HG02884 (cell line): ENCODE measurements at regions not wholly inside any gene's neighbourhood (a gene's known extent, or its start where the extent isn't known, plus 50 kb on each side); places are given as distances from the start of the nearest gene placed in this dataset.
"Not testable (repeated sequence)": the region's sequence is repeated elsewhere in the genome, so short reads cannot be mapped to it uniquely, and the experiment has no call there.

Experiments used
- ATAC-seq: cut with Tn5 transposase; IDR thresholded peaks from one replicate; pipeline ENCODE4 v1.9.1; 2021; ENCODE audit warnings: mild to moderate bottlenecking, moderate library complexity; ENCODE audit not compliant: unreplicated experiment

DNA sequence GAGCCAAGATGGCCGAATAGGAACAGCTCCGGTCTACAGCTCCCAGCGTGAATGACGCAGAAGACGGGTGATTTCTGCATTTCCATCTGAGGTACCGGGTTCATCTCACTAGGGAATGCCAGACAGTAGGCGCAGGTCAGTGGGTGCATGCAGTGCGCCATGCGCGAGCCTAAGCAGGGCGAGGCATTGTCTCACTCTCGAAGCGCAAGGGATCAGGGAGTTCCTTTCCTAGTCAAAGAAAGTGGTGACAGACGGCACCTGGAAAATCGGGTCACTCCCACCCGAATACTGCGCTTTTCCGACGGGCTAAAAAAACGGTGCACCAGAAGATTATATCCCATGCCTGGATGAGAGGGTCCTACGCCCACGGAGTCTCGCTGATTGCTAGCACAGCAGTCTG lies 600.1 kb downstream of the PRR16 start:
- not testable (repeated sequence) for ATAC-seq

DNA sequence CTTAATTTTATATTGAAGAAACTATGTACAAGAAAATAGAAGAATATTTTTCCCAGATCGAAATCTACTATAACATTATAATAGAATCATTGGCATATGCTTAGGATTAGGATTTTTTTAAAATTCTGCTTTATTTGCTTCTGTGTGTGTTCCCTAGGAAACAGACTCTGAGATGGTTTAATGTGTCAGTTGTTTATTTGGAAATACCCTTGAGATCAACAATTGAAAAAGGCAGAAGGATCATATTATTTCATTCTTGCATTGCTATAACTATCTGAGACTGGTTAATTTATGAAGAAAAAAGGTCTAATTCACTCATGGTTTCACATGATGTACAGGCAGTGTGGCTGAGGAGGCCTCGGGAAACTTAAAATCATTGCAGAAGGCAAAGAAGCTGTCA lies 622.6 kb downstream of the PRR16 start:
- no peak for ATAC-seq

DNA sequence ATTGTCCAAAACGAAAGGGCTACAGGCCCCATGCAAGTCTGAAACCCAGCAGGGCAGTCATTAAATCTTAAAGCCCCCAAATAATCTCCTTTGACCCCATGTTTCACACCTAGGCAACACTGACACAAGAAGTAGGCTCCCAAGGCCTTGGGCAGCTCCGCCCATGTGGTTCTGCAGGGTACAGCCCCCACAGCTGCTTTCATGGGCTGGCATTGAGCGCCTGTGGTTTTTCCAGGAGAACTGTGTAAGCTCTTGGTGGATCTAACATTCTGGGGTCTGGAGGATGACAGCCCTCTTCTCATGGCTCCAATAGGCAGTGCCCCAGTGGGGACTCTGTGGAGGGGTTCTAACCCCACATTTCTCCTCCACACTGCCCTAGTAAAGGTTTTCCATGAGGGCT lies 623.5 kb downstream of the PRR16 start:
- no peak for ATAC-seq

DNA sequence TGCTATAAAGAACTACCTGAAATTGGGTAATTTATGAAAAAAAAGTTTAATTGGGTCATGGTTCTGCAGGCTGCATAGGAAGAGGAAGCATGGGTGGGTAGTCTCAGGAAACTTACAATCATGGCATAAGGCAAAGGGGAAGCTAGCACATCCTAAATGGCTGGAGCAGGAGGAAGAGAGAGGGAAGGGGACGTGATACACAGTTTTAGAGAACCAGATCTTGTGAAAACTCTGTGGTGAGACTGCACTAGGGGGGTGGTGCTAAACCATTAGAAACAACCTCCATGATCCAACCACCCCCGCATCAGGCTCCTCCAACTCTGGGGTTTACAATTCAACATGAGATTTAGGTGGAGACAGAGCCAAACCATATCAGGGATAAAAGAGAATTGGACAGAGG lies 624.2 kb downstream of the PRR16 start:
- ATAC-seq = no peak

DNA sequence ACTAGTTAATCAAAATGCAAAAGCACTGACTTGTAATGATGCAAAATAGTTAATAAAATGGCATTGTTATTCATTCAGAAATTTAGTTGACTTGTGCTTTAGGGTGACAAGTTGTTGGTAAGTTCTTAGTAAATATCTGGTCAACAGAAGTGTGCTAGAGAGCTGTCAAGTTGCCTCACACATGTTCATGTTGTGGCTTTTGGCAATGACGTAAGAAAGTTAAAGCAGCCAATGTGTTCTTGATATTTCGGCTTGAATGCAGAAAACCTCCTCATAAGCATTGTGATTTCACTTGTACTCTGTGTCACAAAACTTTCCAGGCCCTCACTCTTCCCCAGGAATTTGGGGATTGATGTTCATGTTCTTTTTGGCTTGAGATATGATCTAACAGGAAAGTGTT lies 626.7 kb downstream of the PRR16 start:
- no peak for ATAC-seq

DNA sequence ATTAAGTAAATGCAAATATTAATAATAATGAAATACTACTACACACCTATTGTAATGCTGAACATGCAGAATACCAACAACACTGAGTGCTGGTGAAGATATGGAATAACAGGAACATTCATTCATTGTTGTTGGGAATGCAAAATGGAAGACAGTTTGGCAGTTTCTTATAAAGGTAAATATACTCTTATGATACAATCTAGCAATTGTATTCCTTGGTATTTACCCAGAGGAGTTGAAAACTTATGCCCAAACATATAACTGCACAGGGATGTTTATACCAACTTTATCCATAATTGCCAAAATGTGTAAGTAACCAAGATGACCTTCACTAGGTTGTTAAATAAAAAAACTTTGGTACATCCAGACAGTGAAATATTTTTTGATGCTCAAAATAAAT lies 636.8 kb downstream of the PRR16 start:
- no peak for ATAC-seq

DNA sequence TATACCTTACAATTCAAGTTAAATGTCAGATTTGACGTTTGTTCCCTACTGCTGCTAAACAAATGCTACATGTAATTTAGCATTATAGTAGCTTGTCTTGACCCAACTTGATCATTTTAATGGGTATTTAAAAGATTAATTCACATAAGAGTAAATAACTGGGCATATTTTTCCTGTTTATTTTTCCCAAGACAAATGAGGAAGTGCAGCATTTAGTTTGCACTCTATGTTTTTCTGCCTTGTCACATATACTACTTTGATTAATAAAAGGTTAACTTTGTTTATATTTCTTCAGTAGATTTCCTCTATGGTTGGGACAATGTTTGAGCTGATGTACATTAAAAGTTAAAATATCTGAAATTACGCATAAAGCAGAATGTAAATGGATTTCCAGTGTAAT lies 641.8 kb downstream of the PRR16 start:
- no peak for ATAC-seq

DNA sequence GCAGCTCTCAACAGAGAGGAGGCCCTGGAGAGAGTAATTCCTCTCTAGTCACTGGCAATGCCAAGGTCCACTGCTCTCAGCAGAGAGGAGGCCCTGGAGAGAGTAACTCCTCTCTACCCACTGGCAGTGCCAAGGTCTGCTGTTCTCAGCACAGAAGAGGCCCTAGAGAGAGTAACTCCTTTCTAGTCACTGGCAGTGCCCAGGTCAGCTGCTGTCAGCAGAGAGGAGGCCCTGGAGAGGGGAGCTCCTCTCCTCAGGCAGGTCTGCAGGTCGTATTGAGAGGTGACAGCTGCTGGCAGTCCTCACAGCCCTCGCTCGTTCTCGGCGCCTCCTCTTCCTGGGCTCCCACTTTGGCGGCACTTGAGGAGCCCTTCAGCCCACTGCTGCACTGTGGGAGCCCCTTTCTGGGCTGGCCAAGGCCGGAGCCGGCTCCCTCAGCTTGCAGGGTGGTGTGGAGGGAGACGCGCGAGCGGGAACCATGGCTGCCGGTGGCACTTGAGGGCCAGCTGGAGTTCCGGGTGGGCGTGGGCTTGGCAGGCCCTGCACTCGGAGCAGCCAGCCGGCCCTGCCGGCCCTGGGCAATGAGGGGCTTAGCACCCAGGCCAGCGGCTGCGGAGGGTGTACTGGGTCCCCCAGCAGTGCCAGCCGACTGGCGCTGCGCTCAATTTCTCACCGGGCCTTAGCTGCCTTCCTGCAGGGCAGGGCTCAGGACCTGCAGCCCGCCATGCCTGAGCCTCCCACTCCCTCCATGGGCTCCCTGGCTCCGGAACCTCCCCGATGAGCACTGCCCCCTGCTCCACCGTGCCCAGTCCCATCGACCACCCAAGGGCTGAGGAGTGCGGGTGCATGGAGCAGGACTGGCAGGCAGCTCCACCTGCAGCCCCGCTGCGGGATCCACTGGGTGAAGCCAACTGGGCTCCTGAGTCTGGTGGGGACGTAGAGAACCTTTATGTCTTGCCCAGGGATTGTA lies 642.9 kb downstream of the PRR16 start:
- not testable (repeated sequence) for ATAC-seq

DNA sequence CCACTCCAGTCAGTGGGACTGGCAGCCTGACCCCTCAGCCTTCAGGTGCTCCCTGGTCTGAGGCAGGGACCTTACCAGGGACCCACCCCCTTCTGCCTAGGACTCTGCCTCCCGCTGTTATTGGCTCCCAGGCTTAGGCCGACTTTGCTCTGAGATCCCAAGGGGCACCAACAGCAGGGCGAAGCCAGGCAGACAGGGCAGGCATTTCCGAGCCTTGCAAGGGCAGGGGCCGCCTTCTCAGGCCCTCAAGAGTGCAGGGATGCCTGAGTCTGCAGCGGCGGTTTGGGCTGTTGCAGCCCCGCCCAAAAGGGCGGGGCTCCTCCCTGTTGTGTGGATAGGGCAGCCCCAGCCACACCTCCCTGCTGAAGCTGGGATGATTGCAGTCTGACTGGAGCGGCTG lies 644.6 kb downstream of the PRR16 start:
- ATAC-seq = no peak

DNA sequence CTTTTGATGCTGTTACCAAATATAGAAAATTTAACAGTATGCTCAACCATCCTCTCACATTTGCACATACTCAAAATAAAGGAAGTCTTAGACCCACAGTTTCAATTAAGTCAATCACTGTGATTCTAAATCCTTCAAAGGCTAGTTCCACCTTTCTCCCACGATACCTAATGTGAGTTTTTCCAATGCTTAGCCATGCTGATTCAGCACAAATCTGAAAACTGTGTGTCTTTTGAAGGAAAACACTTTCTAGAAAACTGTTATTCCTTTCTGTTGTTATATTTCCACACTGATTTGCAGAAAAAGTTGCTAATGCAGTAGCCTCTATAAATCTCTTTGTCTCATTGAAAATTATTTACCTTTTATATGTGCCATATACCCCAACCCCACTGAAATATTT lies 645.7 kb downstream of the PRR16 start:
- no peak for ATAC-seq

DNA sequence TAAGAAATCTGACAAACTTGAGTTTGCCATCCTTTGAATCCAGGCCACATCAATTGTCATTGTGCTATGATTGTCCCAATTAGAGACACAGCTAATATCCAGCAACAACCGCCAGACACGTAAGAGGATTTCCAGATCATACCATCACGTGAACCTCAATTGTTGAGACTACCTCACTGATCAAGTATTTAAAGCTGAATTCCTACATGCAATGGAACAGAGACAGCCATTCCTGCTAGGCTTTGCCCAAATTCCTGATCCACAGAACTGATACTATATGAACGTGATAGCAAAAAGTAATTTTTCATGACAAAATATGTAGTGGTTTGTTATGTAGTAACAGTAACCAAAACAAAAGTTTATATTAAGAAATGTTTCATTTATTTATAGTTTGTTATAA lies 657.7 kb downstream of the PRR16 start:
- ATAC-seq = no peak

DNA sequence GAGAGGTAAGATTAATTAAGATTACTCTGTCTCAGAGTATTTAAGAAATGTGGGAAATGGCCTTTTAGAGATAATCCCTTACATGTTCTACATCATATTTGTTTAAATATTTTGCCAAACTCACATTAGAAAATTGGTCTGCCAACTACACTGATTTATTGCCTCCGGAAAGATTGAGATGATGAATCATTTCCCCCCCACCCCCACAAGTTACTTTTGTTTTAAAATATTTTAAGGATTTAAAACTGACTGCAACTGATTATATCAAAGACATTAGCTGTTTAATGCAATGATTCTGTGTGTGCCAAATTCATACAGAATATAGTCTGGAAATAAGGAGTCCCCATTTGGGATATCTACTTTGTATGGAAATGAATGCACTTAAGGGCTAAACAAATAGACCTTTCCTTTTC lies 674.4 kb downstream of the PRR16 start:
- ATAC-seq = no peak

DNA sequence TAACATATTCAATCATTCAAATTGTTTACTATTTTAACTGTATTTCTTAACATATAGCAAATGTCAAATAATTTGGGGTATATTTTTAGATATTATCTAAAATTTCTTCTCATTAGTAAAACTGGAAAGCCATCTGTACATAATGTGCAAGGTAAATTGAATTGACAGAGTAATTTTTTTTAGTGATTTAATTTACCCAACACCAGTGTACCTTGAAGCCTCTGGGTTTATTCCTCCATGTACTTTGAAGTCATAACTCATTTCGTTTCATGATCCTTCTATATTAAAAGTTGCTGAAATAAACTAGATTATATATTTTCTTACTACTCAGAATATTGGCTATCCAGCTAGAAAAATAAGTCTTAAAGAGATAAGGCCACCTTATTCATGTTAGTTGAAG lies 674.9 kb downstream of the PRR16 start:
- ATAC-seq = no peak

DNA sequence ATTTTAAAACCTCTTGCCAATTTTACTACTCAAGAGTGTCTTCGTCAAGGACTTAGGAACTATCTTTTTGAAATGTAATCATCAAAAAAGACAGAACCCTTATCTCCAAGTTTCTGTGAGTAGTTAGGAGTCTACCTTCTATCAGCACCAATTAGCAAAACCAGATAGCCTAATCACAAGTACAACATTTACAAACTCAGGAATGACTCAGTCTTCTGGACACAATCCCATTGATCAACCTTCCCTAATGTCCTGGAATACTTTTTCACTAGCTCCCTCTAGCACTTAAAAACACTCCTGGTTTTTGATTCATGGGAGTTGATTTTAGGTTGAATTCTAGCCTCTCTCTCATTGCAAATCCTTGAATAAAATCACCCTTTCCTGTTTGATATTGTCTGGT lies 680.7 kb downstream of the PRR16 start:
- no peak for ATAC-seq

DNA sequence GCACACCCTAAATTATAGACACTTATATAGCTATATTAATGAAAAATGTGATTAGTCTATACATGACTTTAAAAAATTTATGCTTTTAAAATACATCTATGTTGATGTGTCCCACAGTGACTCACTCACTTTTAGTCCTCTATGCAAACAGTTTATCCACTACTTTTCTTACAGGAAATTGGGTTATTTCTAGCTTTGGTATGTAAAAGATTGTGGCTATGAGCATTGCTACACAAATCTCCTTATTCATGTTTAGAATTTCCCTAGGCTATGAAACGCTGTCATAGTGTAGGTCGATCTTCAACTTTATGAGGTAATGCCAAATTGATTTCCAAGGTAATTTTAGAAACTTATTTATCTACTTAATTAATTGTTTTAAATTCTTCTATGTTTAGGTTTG lies 687.4 kb downstream of the PRR16 start:
- no peak for ATAC-seq

DNA sequence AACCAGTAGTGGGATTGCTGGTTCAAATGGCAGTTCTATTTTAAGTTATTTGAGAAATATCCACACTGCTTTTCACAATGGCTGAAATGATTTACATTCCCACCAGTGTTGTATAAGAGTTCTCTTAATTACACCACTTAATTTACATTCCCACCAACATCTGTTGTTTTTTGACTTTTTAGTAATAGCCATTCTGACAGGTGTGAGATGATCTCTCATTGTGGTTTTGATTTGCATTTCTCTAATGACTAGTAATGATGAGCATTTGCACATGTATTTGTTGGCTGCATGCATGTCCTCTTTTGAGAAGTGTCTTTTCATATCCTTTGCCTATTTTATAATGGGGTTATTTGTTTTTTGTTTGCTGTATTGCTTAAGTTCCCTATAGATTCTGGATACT lies 688.3 kb downstream of the PRR16 start:
- ATAC-seq = no peak

DNA sequence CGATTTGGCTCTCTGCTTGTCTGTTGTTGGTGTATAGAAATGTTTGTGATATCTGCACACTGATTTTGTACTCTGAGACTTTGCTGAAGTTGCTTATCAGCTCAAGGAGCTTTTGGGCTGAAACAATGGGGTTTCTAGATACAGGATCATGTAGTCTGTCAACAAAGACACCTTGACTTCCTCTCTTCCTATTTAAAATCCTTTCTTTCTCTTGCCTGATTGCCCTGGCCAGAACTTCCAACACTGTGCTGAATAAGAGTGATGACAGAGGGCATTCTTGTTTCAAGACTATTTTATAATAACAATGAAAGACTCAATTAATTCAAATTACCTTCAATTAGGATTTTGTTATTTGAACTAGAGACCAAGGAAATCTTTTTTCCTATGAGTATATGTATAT lies 692.5 kb downstream of the PRR16 start:
- ATAC-seq = no peak

DNA sequence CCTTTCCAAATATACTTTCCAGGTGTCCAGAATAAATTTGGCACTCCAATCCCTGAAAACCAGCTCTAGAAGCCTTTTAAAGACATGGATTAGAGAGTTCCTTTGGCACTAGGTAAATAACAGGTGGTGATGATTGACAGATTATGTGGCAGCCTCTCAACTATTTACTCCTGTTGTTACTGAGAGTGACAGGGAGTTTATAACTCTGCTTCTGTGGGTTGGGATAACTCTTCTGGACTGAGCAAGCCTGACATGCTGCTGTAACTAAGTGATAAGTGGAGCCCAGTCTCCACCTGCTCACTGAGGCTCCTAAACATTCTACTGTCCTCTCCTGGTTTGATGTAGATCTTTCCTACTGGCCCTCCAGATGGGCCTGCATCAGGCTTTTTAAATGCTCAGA lies 693.2 kb upstream of the FTMT start:
- ATAC-seq = no peak

DNA sequence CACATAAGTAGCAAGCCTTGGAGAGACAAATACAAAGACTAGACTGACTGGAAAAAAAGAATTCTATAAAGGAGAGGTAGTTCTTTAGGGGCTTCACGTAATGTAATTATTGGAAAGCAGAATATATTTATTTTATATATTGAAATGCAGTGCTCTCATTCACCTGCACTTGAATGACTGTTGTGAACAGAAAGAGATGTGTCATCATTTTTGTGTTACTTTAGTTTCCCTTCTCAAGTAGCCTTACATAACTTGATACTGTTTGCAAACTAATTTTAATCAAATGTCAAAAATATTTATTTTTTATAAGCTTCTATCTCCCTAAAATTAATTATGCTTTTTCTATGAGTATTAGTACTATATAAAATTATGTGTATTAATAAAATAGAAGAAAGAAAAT lies 691.1 kb upstream of the FTMT start:
- ATAC-seq = no peak

DNA sequence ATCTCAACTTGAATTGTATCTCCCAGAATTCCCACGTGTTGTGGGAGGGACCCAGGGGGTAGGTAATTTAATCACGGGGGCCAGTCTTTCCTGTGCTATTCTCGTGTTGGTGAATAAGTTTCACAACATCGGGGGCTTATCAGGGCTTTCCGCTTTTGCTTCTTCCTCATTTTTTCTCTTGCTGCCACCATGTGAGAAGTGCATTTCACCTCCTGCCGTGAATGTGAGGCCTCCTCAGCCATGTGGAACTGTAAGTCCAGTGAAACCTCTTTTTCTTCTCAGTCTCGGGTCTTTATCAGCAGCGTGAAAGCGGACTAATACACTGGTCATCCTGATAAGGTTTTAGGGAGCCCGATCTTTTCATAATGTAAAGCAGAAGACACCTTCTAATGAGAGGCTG lies 687.0 kb upstream of the FTMT start:
- no peak for ATAC-seq

DNA sequence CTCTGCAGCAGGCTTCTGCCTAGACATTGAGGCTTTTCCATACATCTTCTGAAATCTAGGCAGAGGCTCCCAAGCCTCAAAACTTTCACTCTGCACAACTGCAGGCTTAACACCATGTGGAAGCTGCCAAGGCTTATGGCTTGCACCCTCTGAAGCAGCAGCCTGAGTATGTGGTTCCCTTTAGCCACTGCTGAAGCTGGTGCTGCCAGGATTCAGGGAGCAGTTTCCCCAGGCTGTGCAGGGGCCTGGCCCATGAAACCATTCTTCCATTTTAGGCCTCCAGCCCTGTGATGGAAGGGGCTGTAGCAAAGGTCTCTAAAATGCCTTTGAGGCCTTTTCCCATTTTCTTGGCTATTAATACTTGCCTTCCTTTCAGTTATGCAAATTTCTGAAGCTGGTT lies 680.3 kb upstream of the FTMT start:
- no peak for ATAC-seq

DNA sequence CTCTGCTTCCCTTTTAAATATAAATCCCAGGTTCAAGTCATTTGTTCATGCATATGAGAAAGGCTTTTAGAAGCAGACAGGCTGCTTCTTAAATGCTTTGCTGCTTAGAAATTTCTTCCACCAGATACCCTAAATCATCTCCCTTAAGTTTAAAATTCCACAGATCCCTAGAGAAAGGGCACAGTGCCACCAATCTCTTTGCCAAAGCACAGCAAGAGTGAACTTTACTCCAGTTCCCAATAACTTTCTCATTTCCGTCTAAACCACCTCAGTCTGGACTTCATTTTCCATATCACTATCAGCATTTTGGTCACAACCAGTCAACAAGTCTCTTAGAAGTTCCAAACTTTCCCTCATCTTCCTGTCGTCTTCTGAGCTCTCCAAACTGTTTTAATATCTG lies 679.8 kb upstream of the FTMT start:
- no peak for ATAC-seq

DNA sequence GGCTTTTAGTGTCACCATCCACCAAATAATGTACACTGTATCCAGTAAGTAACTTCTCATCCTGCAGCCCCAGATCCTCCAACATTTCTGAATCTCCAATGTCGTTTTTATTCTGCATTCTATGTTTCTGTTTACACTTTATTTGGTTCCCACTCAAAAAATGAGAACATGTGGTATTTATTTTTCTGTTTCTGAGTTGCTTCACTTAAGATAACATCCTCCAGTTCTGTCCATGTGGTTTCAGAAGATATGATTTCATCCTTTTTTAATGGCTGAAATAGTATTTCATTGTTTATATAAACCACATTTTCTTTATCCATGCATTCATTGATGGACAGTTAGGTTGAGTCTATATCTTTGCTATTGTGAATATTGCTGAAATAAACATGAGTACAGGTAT lies 677.3 kb upstream of the FTMT start:
- no peak for ATAC-seq
